Endothelial cell of umbilical vein (primary cell): ENCODE measurements at regions not wholly inside any gene's neighbourhood (a gene's known extent, or its start where the extent isn't known, plus 50 kb on each side); places are given as distances from the start of the nearest gene placed in this dataset.

ENCODE experiments used
- BruUV-seq: library from RNA; stranded (reverse); fragments of 400-500 nt; replicated peaks from 2 replicates; lab custom pipeline; 2021; lab: Mats Ljungman, UMichigan
- CTCF ChIA-PET: fragments of 300-600, 350-600 bp; sonication (Branson Sonifier 250); formaldehyde crosslinking; loops from one replicate; lab custom pipeline; 2021; ENCODE audit warnings: antibody characterized with exemption, inconsistent platforms; lab: Charles Lee
- POLR2A ChIA-PET: fragments of 300-600, 350-600 bp; sonication (Branson Sonifier 250); formaldehyde crosslinking; loops from one replicate; lab custom pipeline; 2021; ENCODE audit warnings: antibody characterized with exemption, inconsistent platforms; lab: Charles Lee
- DNase-seq: peaks from one replicate; pipeline ENCODE4 v3.0.0-alpha.2; 2011; ENCODE audit warnings: low read depth, low spot score
- FAIRE-seq: peaks from 2 replicates; lab custom pipeline; 2011; peaks lifted over from hg19 to GRCh38; lab: Jason Lieb, UNC
- H2AFZ ChIP-seq: 2 replicates; pipeline ENCODE4 v1.6.0; 2012; ENCODE audit warnings: low read depth, low read length, control low read depth, inconsistent platforms
- H3K27ac ChIP-seq: 2 replicates; pipeline ENCODE4 v1.5.1; 2011; ENCODE audit warnings: low read depth, mild to moderate bottlenecking, control low read depth, low read length, moderate library complexity; ENCODE audit not compliant: insufficient read depth
- H3K27me3 ChIP-seq, 2 experiments: 2 replicates each; pipeline versions ENCODE4 v1.6.0 to v1.6.1; 2011; ENCODE audit warnings: low read length in 2 of 2, mixed read lengths in 1 of 2; ENCODE audit not compliant: control insufficient read depth in 2 of 2, insufficient read depth in 2 of 2
- H3K36me3 ChIP-seq, 2 experiments: 2 replicates in 1 of 2; 3 replicates in 1 of 2; pipeline ENCODE4 v1.5.1; 2011; ENCODE audit warnings: low read length in 2 of 2, mild to moderate bottlenecking in 1 of 2, moderate library complexity in 1 of 2; ENCODE audit not compliant: control insufficient read depth in 2 of 2, insufficient read depth in 2 of 2; ENCODE audit errors: extremely low read depth in 1 of 2
- H3K4me1 ChIP-seq: 3 replicates; pipeline ENCODE4 v1.5.1; 2011; ENCODE audit warnings: mild to moderate bottlenecking, low read length; ENCODE audit not compliant: control insufficient read depth, insufficient read depth; ENCODE audit errors: extremely low read depth
- H3K4me2 ChIP-seq: 2 replicates; pipeline ENCODE4 v1.6.1; 2011; ENCODE audit warnings: low read length, control low read depth, mixed read lengths; ENCODE audit not compliant: insufficient read depth
- H3K4me3 ChIP-seq, 3 experiments: fragments of 200-600 bp in 1 of 3; sonication (generic), shearing (Covaris generic) in 1 of 3; replicated peaks in 1 of 3; 2 replicates each; pipeline ENCODE4 v1.5.1; 2011 to 2016; ENCODE audit warnings: control low read depth in 3 of 3, low read length in 3 of 3, mild to moderate bottlenecking in 2 of 3, inconsistent platforms in 1 of 3, low read depth in 1 of 3, moderate library complexity in 1 of 3; ENCODE audit not compliant: insufficient read depth in 1 of 3
- H3K79me2 ChIP-seq: 2 replicates; pipeline ENCODE4 v1.6.0; 2012; ENCODE audit warnings: low read length, inconsistent platforms; ENCODE audit not compliant: control insufficient read depth, insufficient read depth
- H3K9ac ChIP-seq: replicated peaks from 2 replicates; pipeline ENCODE3; 2011; ENCODE audit warnings: low read length, control low read depth; ENCODE audit not compliant: insufficient read depth; ENCODE audit errors: extremely low read depth
- H3K9me1 ChIP-seq: replicated peaks from 3 replicates; pipeline ENCODE4 v1.6.0; 2011; ENCODE audit warnings: mild to moderate bottlenecking, low read length; ENCODE audit not compliant: control insufficient read depth, insufficient read depth; ENCODE audit errors: extremely low read depth
- H3K9me3 ChIP-seq: replicated peaks from 2 replicates; pipeline ENCODE4 v1.5.1; 2012; ENCODE audit warnings: low read length, inconsistent platforms; ENCODE audit not compliant: control insufficient read depth, insufficient read depth
- H4K20me1 ChIP-seq: replicated peaks from 2 replicates; pipeline ENCODE3; 2011; ENCODE audit warnings: mild to moderate bottlenecking, low read length; ENCODE audit not compliant: control insufficient read depth, insufficient read depth; ENCODE audit errors: extremely low read depth
- EZH2 ChIP-seq: IDR thresholded peaks from 2 replicates; pipeline ENCODE4 v1.6.1; 2012; ENCODE audit warnings: borderline replicate concordance, low read depth, mild to moderate bottlenecking, moderate library complexity, low read length, inconsistent platforms; ENCODE audit not compliant: severe bottlenecking
- FOS ChIP-seq: IDR thresholded peaks from 2 replicates; pipeline ENCODE4 v1.6.1; 2011; ENCODE audit warnings: mild to moderate bottlenecking, low read length, moderate library complexity, borderline replicate concordance; ENCODE audit not compliant: insufficient read depth
- GATA2 ChIP-seq: IDR thresholded peaks from 2 replicates; pipeline ENCODE4 v1.7.0; 2011; ENCODE audit warnings: low read depth, mild to moderate bottlenecking, moderate library complexity, mixed read lengths, low read length; ENCODE audit not compliant: insufficient read length, insufficient read depth
- JUN ChIP-seq: IDR thresholded peaks from 2 replicates; pipeline ENCODE4 v1.6.1; 2011; ENCODE audit warnings: borderline replicate concordance, low read depth; ENCODE audit not compliant: insufficient read length, insufficient read depth
- MYC ChIP-seq: IDR thresholded peaks from one replicate; pipeline ENCODE4 v1.6.1; 2011; ENCODE audit warnings: mild to moderate bottlenecking, low read depth, low read length
- POLR2A ChIP-seq: IDR thresholded peaks from 2 replicates; pipeline ENCODE4 v1.6.1; 2012; ENCODE audit warnings: low read depth, mild to moderate bottlenecking, control low read depth, low read length
- POLR2AphosphoS5 ChIP-seq: IDR thresholded peaks from 2 replicates; pipeline ENCODE4 v1.6.1; 2012; ENCODE audit warnings: low read depth, mild to moderate bottlenecking, control low read depth, low read length, moderate library complexity; ENCODE audit not compliant: insufficient read depth
- dilution Hi-C: fragments of 300-500 bp; cut with MboI; formaldehyde crosslinking; loops from one replicate; pipeline ENCODE4 v1.15.0; 2019; ENCODE audit warnings: low sequenced_read_pairs; ENCODE audit not compliant: extremely low pct_ligation_motif_present
- intact Hi-C: fragments of 100-400 bp; cut with micrococcal nuclease; formaldehyde crosslinking; loops from one replicate; pipeline ENCODE4 v1.10.0; 2022
- TF ChIP-seq, protein P1 (sequence below), 2 donors: IDR thresholded peaks; 1 replicate in 1 of 2; 2 replicates in 1 of 2; pipeline ENCODE4 v1.5.1; 2011; ENCODE audit warnings: low read length in 2 of 2, mild to moderate bottlenecking in 2 of 2, moderate library complexity in 2 of 2, control low read depth in 1 of 2, inconsistent platforms in 1 of 2, low read depth in 1 of 2; ENCODE audit not compliant: insufficient read depth in 1 of 2; ENCODE audit errors: extremely low read depth in 1 of 2
- TF ChIP-seq, protein P2 (sequence below): IDR thresholded peaks from 2 replicates; pipeline ENCODE4 v1.6.1; 2011; ENCODE audit not compliant: insufficient read depth, insufficient read length

DNA sequence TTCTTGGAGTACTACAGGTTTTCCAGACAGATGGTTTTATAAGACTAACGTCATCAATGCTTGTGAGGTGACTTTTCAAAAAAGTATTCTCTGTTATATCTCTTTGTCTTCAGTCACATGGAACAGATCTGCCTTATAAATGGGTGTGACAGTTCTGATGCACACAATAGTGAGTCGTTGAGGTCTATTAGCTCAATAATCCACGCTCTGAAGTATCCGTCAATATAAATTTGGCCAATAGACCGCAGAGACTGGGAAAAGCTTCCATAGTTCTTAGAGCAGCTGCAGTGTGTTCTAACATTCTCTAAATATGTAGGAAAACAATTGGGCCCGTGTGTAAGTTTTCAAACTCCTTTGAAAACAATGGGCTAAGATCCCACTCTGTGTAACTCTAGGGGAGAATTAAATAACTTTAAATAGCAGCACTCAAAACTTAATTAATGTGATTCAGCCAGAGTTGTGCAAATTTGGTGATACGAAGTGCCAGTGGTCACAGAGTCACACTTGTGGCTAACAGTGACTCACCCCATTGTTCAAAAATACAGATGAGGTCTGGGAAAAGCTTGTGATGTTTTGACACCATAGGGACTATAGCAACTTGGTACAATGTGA is 316.0 kb downstream of the LMO4 start:
- no TSS peak for BruUV-seq
- POLR2A ChIA-PET, result no interaction called here
- intact Hi-C loops (no loop called here), dilution Hi-C loops (no loop called here)
- Histone ChIP-seq H3K9ac (no peak overlapping the region), H4K20me1 (no peaks in the 10 kb centered on the region), H3K27ac (no peak overlapping the region), H3K9me1 (no peaks in the 10 kb centered on the region), H3K79me2 (no peaks in the 10 kb centered on the region), H3K36me3 (no peaks in the 10 kb centered on the region), H3K4me2 (no peak overlapping the region), H3K4me3 (no peak overlapping the region), H3K9me3 (no peaks in the 10 kb centered on the region), H3K27me3 (no peaks in the 10 kb centered on the region), H2AFZ (no peak overlapping the region), H3K4me1 (no peaks in the 10 kb centered on the region)
- DNase-seq (no peak), FAIRE-seq (no peak)
- CTCF ChIA-PET, result no interaction called here
- TF ChIP-seq, protein P1, sequence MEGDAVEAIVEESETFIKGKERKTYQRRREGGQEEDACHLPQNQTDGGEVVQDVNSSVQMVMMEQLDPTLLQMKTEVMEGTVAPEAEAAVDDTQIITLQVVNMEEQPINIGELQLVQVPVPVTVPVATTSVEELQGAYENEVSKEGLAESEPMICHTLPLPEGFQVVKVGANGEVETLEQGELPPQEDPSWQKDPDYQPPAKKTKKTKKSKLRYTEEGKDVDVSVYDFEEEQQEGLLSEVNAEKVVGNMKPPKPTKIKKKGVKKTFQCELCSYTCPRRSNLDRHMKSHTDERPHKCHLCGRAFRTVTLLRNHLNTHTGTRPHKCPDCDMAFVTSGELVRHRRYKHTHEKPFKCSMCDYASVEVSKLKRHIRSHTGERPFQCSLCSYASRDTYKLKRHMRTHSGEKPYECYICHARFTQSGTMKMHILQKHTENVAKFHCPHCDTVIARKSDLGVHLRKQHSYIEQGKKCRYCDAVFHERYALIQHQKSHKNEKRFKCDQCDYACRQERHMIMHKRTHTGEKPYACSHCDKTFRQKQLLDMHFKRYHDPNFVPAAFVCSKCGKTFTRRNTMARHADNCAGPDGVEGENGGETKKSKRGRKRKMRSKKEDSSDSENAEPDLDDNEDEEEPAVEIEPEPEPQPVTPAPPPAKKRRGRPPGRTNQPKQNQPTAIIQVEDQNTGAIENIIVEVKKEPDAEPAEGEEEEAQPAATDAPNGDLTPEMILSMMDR (IDR thresholded peaks at IDR 0.05; ENCODE audit: extremely low read depth in 1 of 2, insufficient read depth in 1 of 2, low read depth in 1 of 2, low read length in 2 of 2), result no peak
- TF ChIP-seq POLR2A (no peak), FOS (no peak), POLR2AphosphoS5 (no peak), JUN (no peak), GATA2 (no peak), MYC (no peak), EZH2 (no peak)
- TF ChIP-seq, protein P2, sequence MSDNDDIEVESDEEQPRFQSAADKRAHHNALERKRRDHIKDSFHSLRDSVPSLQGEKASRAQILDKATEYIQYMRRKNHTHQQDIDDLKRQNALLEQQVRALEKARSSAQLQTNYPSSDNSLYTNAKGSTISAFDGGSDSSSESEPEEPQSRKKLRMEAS, result no peak
